ENCODE measurements at regions not wholly inside any gene's neighbourhood (a gene's known extent, or its start where the extent isn't known, plus 50 kb on each side); places are given as distances from the start of the nearest gene placed in this dataset.

DNA sequence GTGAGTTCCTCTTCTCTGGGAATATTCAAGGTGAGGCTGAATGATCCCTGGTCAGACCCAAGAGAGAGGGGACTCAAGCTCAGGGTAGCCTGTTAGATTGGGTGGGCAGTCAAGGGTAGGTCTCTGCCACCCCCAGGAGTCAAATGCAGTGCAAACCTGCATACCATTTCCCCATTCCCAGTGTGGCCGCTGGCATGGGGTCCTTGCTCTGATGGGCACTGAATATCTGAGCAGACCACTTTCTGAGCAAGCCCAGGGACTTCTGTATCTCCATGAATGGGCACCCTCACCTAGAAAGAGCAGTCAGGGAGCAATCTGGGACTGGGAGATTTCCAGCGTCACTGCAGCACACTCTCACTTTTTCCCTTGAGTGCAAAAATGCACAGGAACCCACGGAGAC, 573.7 kb downstream of the BCL11B start:
- Histone ChIP-seq H3K27ac (ENCODE audit: low read length) (no peak overlapping the region), H3K27me3 (ENCODE audit: control insufficient read depth, insufficient read depth) (no peaks in the 10 kb centered on the region), H3K4me3 (ENCODE audit: low read length) (no peak overlapping the region), H3K9me3 (ENCODE audit: control insufficient read depth, low read length) (no peaks in the 10 kb centered on the region), H3K4me1 (ENCODE audit: control insufficient read depth, insufficient read depth, low read length) (no peaks in the 10 kb centered on the region)
- 78% methylated on average over 3 of the region's 3 CpGs for WGBS
- intact Hi-C loops (cut with DNase I) = no loop called here
- ATAC-seq (no peak), DNase-seq (no peak)

DNA sequence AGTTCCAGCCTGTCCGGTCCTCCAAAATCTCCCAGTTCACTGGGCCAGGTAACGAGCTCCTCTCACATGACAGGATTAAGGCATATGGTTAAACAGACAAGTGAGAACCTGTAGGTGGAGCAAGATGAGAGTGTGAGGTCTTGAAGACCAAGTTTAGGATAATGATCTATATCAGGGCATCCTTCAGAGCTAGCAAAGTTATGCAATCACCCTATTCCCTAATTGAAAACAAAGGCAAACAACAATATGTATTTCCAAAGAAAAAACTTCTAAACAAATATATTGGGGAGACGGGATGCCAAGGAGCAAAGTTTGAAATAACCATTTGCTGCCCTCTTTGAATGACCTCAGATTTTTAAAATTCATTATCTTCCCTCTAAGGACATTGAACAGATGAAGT, 571.2 kb downstream of the BCL11B start:
- no peaks in the 10 kb centered on the region for H3K9me3 ChIP-seq (ENCODE audit: control insufficient read depth, low read length)
- 60% methylated on average over 3 of the region's 3 CpGs for WGBS
- H3K27me3 ChIP-seq (ENCODE audit: control insufficient read depth, insufficient read depth) = no peaks in the 10 kb centered on the region
- no peak overlapping the region for H3K4me3 ChIP-seq (ENCODE audit: low read length)
- intact Hi-C loops (cut with DNase I) = no loop called here
- DNase-seq (no peak), ATAC-seq (no peak)
- no peaks in the 10 kb centered on the region for H3K4me1 ChIP-seq (ENCODE audit: control insufficient read depth, insufficient read depth, low read length)
- H3K27ac ChIP-seq (ENCODE audit: low read length) = no peak overlapping the region

DNA sequence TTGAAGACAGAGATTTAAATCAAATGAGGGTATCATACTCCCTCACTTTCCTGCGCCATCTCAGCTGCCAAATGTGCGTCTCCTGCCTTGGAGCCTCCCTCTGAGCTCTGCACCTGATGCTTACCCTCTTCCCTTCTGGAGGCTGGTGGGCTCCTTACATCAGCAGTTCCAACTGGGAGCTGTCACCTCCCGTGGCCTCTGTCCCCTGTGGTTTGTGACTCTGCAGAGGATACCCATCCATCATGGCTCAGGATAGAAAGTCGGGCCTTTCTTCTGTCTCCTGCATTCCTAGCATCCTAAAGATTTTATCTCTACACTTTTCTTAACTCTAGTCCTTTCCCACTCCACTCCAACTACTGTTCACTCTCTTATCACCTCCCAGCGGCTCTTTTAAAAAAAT, 570.6 kb downstream of the BCL11B start:
- Histone ChIP-seq H3K27ac (ENCODE audit: low read length) (no peak overlapping the region), H3K4me1 (ENCODE audit: control insufficient read depth, insufficient read depth, low read length) (no peaks in the 10 kb centered on the region), H3K4me3 (ENCODE audit: low read length) (no peak overlapping the region), H3K9me3 (ENCODE audit: control insufficient read depth, low read length) (no peaks in the 10 kb centered on the region), H3K27me3 (ENCODE audit: control insufficient read depth, insufficient read depth) (no peaks in the 10 kb centered on the region)
- intact Hi-C loops (cut with DNase I) = no loop called here
- ATAC-seq = no peak
- no peak for DNase-seq
- 41% methylated on average over 5 of the region's 5 CpGs for WGBS

DNA sequence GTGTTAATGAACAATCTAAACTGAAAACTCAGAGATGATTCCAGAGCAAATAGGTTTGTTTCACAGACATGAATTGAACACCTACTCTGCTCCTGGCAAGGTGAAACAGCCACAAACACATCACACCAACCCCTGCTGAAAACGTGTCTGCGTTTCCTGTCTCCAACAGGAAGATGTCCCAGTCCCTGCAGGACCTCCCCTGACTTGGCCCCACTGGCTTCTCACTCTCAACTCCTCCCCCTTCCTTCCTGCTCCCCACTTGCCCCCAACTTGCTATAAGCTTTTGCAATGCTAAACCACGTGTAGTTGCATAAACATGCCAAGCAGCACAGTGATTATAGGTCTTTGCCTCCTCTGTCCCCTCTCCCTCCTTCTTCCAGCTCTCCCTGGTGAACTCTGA, 567.6 kb downstream of the BCL11B start:
- 15% methylated on average over 3 of the region's 3 CpGs for WGBS
- DNase-seq (no peak), ATAC-seq (no peak)
- Histone ChIP-seq H3K27ac (ENCODE audit: low read length) (no peak overlapping the region), H3K4me3 (ENCODE audit: low read length) (no peak overlapping the region), H3K9me3 (ENCODE audit: control insufficient read depth, low read length) (no peaks in the 10 kb centered on the region), H3K4me1 (ENCODE audit: control insufficient read depth, insufficient read depth, low read length) (no peaks in the 10 kb centered on the region), H3K27me3 (ENCODE audit: control insufficient read depth, insufficient read depth) (no peaks in the 10 kb centered on the region)
- intact Hi-C loops (cut with DNase I) = no loop called here

DNA sequence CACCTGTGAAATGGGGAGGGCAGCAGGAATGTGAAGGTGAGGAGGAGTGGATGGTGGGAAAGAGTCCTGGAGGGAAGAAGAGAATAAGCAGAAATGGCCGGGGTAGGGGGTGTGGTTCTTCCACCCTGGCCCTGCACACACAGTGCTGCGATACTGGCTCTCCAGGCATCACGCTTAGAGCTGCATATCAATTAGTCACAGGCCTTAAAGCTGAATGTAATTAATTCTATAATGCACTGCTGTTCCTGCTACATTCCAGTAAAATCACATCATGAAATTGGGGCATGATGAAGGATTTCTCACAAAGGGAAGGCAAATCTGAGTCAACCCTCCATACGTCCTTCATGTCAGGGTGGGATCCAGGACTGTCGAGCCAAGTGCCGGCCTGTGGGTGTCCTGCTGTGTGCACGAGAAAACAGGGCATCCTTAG, 566.1 kb downstream of the BCL11B start:
- Histone ChIP-seq H3K9me3 (ENCODE audit: control insufficient read depth, low read length) (no peaks in the 10 kb centered on the region), H3K27me3 (ENCODE audit: control insufficient read depth, insufficient read depth) (no peaks in the 10 kb centered on the region), H3K4me3 (ENCODE audit: low read length) (no peak overlapping the region), H3K27ac (ENCODE audit: low read length) (no peak overlapping the region), H3K4me1 (ENCODE audit: control insufficient read depth, insufficient read depth, low read length) (no peaks in the 10 kb centered on the region)
- DNase-seq (no peak), ATAC-seq (no peak)
- intact Hi-C loops (cut with DNase I) = no loop called here
- 33% methylated on average over 7 of the region's 7 CpGs for WGBS

DNA sequence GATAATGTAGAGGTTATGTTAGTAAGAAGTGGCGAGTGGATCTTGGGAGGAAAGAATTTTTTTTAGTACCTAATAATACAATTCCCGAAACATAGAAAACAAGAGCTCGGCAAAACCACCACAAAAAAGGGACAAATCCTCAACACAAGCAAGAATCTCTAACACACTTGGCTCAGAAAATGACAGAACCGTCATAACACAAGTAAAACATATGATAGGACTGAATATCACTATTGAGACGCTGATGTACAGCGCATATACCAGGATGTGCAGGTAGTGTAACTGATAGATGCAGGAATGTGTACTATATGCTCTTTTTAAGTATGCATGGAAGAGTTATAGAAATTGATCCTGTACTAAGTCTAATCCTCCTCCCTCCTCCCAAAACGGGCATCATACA, 564.5 kb downstream of the BCL11B start:
- Histone ChIP-seq H3K27me3 (ENCODE audit: control insufficient read depth, insufficient read depth) (no peaks in the 10 kb centered on the region), H3K4me3 (ENCODE audit: low read length) (no peak overlapping the region), H3K4me1 (ENCODE audit: control insufficient read depth, insufficient read depth, low read length) (no peaks in the 10 kb centered on the region), H3K27ac (ENCODE audit: low read length) (no peak overlapping the region), H3K9me3 (ENCODE audit: control insufficient read depth, low read length) (no peaks in the 10 kb centered on the region)
- WGBS = 82% methylated on average over 7 of the region's 7 CpGs
- intact Hi-C loops (cut with DNase I) = no loop called here
- ATAC-seq (no peak), DNase-seq (no peak)

DNA sequence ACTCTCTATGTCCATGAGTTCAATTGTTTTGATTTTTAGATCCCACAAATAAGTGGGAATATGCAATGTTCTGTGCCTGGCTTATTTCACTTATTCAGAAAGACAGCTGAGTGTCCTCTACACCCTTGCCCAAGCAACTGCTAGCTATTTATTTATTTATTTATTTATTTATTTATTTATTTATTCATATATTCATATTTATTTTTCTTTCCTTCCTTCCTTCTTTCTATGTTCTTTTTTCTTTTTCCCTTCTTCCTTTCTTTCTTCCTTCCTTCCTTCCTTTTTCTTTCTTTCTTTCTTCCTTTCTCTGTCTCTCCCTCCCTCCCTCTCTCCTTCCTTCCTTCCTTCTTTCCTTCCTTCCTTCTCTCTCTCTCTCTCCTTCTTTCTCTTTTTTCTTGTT, 563.4 kb downstream of the BCL11B start:
- Histone ChIP-seq H3K9me3 (ENCODE audit: control insufficient read depth, low read length) (no peaks in the 10 kb centered on the region), H3K4me3 (ENCODE audit: low read length) (no peak overlapping the region), H3K27ac (ENCODE audit: low read length) (no peak overlapping the region), H3K27me3 (ENCODE audit: control insufficient read depth, insufficient read depth) (no peaks in the 10 kb centered on the region), H3K4me1 (ENCODE audit: control insufficient read depth, insufficient read depth, low read length) (no peaks in the 10 kb centered on the region)
- intact Hi-C loops (cut with DNase I) = no loop called here
- no peak for ATAC-seq
- no peak for DNase-seq

DNA sequence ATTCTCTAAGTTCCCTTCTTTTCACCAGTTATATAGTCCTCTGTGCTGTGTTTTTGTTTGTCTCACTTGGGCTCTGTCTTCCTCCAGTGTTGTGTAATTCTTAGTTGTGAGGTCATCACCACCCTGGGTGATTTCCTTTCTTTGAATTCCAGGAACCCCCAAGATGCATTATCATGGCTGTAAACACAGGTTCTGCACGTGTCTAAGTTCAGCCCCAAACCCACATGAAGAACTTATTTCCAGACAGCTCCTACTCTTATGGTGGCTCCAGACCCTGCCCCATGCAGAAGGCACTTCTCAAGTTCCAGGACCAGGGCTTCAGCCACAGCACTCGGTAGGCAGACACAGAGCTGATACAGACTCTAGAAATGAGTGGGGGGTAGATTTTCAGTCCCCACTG, 560.5 kb downstream of the BCL11B start:
- Histone ChIP-seq H3K4me3 (ENCODE audit: low read length) (no peak overlapping the region), H3K27ac (ENCODE audit: low read length) (no peak overlapping the region), H3K9me3 (ENCODE audit: control insufficient read depth, low read length) (no peaks in the 10 kb centered on the region), H3K27me3 (ENCODE audit: control insufficient read depth, insufficient read depth) (no peaks in the 10 kb centered on the region), H3K4me1 (ENCODE audit: control insufficient read depth, insufficient read depth, low read length) (no peaks in the 10 kb centered on the region)
- WGBS = 55% methylated on average over 2 of the region's 2 CpGs
- ATAC-seq (no peak), DNase-seq (no peak)
- intact Hi-C loops (cut with DNase I) = no loop called here

DNA sequence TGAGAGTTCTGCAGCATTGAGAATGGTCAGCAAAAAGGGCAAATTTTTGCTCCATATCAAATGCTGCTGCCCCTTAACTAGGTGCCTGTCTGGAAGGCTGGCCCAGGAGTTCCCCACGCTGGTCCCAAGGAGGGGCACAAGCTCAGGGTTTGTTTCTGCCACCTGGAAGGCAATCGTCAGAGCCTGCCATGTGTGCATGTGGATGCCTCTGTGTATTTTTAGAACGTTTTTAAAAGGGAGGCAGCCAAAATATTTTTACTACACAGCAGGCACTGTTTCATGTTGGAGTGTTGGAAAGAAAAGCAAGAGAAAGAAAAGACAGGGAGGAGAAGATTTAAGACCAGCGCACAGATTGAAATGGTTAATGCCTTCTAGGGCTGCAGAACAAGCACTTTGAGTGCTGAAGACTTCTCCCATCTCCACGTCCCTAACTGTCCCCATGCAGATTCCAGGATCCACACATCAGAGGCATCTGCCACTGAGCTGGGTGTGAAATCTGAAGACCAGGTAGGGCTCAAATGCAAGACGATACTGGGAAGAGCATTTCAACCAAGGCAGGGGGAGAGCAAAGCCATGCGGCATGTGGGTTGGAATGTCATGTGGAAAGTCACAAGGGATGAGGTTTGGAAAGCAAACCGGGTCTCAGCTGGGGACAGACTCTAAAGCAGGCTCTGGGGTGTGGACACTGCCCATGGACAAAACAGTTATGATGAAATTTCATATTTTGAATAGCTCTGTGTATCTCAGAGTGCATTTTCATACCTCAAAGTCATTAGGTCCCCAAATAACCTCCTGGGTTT, 557.2 kb downstream of the BCL11B start:
- Histone ChIP-seq H3K4me1 (ENCODE audit: control insufficient read depth, insufficient read depth, low read length) (no peaks in the 10 kb centered on the region), H3K9me3 (ENCODE audit: control insufficient read depth, low read length) (no peaks in the 10 kb centered on the region), H3K27ac (ENCODE audit: low read length) (no peak overlapping the region), H3K27me3 (ENCODE audit: control insufficient read depth, insufficient read depth) (no peaks in the 10 kb centered on the region), H3K4me3 (ENCODE audit: low read length) (no peak overlapping the region)
- ATAC-seq (no peak), DNase-seq (no peak)
- WGBS = 50% methylated on average over 8 of the region's 8 CpGs
- intact Hi-C loops (cut with DNase I) = no loop called here

DNA sequence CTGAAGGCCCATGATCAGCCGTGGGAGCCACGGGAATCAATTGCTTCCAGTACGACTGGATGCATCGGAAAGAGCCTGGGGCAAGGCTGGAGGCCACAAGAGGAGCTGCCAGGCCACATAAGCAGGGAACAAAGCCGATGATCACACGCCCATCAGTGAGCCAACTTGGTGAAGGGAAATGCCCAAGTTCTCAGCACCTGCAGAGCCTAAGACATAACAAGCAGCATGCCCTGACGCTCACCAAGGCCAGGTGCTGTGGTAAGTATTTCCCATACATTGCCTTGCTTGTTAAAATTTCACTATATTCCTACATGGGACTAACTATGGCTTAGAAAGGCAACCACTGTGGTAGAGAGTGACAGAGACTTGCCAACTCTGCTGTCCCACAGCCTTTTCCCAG, 555.9 kb downstream of the BCL11B start:
- Histone ChIP-seq H3K4me1 (ENCODE audit: control insufficient read depth, insufficient read depth, low read length) (no peaks in the 10 kb centered on the region), H3K9me3 (ENCODE audit: control insufficient read depth, low read length) (no peaks in the 10 kb centered on the region), H3K4me3 (ENCODE audit: low read length) (no peak overlapping the region), H3K27ac (ENCODE audit: low read length) (no peak overlapping the region), H3K27me3 (ENCODE audit: control insufficient read depth, insufficient read depth) (no peaks in the 10 kb centered on the region)
- no peak for DNase-seq
- WGBS = 78% methylated on average over 7 of the region's 7 CpGs
- no peak for ATAC-seq
- intact Hi-C loops (cut with DNase I) = no loop called here

DNA sequence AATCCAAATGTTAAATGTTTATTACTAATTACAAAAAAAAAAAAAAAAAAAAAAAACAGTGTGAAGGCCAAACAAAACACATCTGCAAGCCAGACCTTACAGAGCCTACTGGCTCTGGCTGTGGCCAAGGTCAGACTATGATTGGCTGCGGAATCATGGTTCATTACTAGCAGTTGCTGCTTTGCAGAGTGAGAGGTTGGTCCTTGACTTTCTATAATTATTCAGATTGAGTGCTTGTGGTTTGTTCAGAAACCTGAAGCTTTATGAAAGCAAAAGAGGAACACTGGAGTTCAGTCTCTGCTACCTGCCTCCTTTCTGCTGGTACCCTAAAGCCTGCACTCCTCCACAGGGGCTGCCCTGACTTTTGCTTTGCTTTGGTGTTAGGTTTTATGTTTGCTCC, 550.9 kb downstream of the BCL11B start:
- WGBS = 80% methylated on average over 1 of the region's 1 CpG
- Histone ChIP-seq H3K4me3 (ENCODE audit: low read length) (no peak overlapping the region), H3K4me1 (ENCODE audit: control insufficient read depth, insufficient read depth, low read length) (no peaks in the 10 kb centered on the region), H3K9me3 (ENCODE audit: control insufficient read depth, low read length) (no peaks in the 10 kb centered on the region), H3K27me3 (ENCODE audit: control insufficient read depth, insufficient read depth) (no peaks in the 10 kb centered on the region), H3K27ac (ENCODE audit: low read length) (no peak overlapping the region)
- ATAC-seq = no peak
- intact Hi-C loops (cut with DNase I) = no loop called here
- no peak for DNase-seq

DNA sequence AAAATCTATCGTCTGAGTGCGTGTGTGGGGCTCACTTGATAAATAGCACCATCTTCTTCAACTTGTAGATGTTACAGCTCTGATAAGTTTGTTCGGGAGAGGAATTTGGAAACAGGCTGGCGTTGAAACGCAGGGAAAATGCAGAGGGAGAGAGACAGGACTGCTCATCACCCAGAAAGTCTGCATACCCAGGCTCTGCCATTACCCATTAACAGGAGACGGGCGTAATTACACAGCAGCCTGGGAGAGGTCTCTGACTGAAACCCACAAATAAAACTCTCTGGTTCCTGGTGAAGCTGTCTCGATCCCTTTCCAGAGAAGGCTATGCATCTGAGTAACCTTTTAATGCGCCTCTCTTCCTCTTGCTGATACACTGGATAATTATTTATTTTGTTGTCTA, 547.3 kb downstream of the BCL11B start:
- ATAC-seq (no peak), DNase-seq (no peak)
- Histone ChIP-seq H3K27ac (ENCODE audit: low read length) (no peak overlapping the region), H3K9me3 (ENCODE audit: control insufficient read depth, low read length) (no peaks in the 10 kb centered on the region), H3K4me1 (ENCODE audit: control insufficient read depth, insufficient read depth, low read length) (no peaks in the 10 kb centered on the region), H3K27me3 (ENCODE audit: control insufficient read depth, insufficient read depth) (no peaks in the 10 kb centered on the region), H3K4me3 (ENCODE audit: low read length) (no peak overlapping the region)
- 62% methylated on average over 9 of the region's 9 CpGs for WGBS
- intact Hi-C loops (cut with DNase I) = no loop called here
